HepG2 (cell line): ENCODE measurements at regions not wholly inside any gene's neighbourhood (a gene's known extent, or its start where the extent isn't known, plus 50 kb on each side); places are given as distances from the start of the nearest gene placed in this dataset.

Experiments
- ATAC-seq: fragments of 200-7000 bp; cut with Tn5 transposase; 3 replicates; pipeline ENCODE4 v1.9.1; 2020; ENCODE audit warnings: mild to moderate bottlenecking, moderate library complexity
- BruUV-seq: library from RNA; stranded (reverse); fragments of 400-500 nt; replicated peaks from 2 replicates; lab custom pipeline; 2021; lab: Mats Ljungman, UMichigan
- CTCF ChIA-PET: fragments of 300-600 bp; formaldehyde crosslinking; extraction: SDS; loops from one replicate; lab custom pipeline; 2021; ENCODE audit warnings: low total read pairs, inconsistent platforms, low intra/inter-chr PET ratio; lab: Yijun Ruan, JAX
- POLR2A ChIA-PET: fragments of 350-600 bp; sonication (Branson Sonifier 250); formaldehyde crosslinking; loops from one replicate; lab custom pipeline; 2020; ENCODE audit warnings: antibody characterized with exemption, inconsistent platforms; lab: Yijun Ruan, JAX
- DNase-seq: peaks from one replicate; pipeline ENCODE4 v3.0.0-alpha.2; 2015; ENCODE audit warnings: low spot score
- FAIRE-seq: peaks from 3 replicates; lab custom pipeline; 2011; peaks lifted over from hg19 to GRCh38; lab: Jason Lieb, UNC
- H2AFZ ChIP-seq: one replicate; pipeline ENCODE4 v1.6.1; 2011; ENCODE audit warnings: low read length, inconsistent platforms
- H3K27ac ChIP-seq: fragments of 300-600 bp; 3 replicates; pipeline ENCODE4 v1.8.0; 2011; ENCODE audit warnings: mixed run types, mild to moderate bottlenecking, mixed read lengths, low read length, inconsistent platforms; ENCODE audit not compliant: insufficient read depth; ENCODE audit errors: extremely low read length
- H3K27me3 ChIP-seq, 2 experiments: fragments of 200-600 bp in 1 of 2; 2 replicates in 1 of 2; 3 replicates in 1 of 2; pipeline versions ENCODE4 v1.6.0 to v1.8.0; 2011; ENCODE audit warnings: low read length in 2 of 2, mild to moderate bottlenecking in 2 of 2, moderate library complexity in 2 of 2, inconsistent platforms in 1 of 2; ENCODE audit not compliant: insufficient read depth in 2 of 2, control insufficient read depth in 1 of 2
- H3K36me3 ChIP-seq, 2 experiments: fragments of 200-600 bp in 1 of 2; replicated peaks in 1 of 2; 2 replicates in 1 of 2; 3 replicates in 1 of 2; pipeline versions ENCODE4 v1.5.1 to v1.8.0; 2011; ENCODE audit warnings: low read length in 2 of 2, inconsistent platforms in 1 of 2; ENCODE audit not compliant: insufficient read depth in 2 of 2, control insufficient read depth in 1 of 2
- H3K4me1 ChIP-seq: 2 replicates; pipeline ENCODE4 v1.5.1; 2012; ENCODE audit warnings: low read length, inconsistent platforms; ENCODE audit not compliant: insufficient read depth
- H3K4me2 ChIP-seq: 2 replicates; pipeline ENCODE4 v1.6.0; 2011; ENCODE audit warnings: low read depth, low read length, inconsistent platforms
- H3K4me3 ChIP-seq, 3 experiments: fragments of 200-600 bp in 1 of 3; sonication (generic), shearing (Covaris generic) in 1 of 3; replicated peaks in 1 of 3; 2 replicates each; pipeline ENCODE4 v1.5.1; 2011 to 2016; ENCODE audit warnings: low read length in 3 of 3, inconsistent platforms in 2 of 3, low read depth in 2 of 3, mild to moderate bottlenecking in 2 of 3, control low read depth in 1 of 3, mixed read lengths in 1 of 3; ENCODE audit not compliant: insufficient read depth in 1 of 3
- H3K79me2 ChIP-seq: one replicate; pipeline ENCODE4 v1.6.1; 2011; ENCODE audit warnings: low read length, inconsistent platforms; ENCODE audit not compliant: insufficient read depth
- H3K9ac ChIP-seq: 2 replicates; pipeline ENCODE4 v1.6.0; 2011; ENCODE audit warnings: mild to moderate bottlenecking, low read depth, low read length, inconsistent platforms; ENCODE audit not compliant: insufficient read depth
- H3K9me3 ChIP-seq: 2 replicates; pipeline ENCODE4 v1.5.1; 2012; ENCODE audit warnings: mild to moderate bottlenecking, low read length
- H4K20me1 ChIP-seq: 2 replicates; pipeline ENCODE4 v1.6.0; 2011; ENCODE audit warnings: inconsistent platforms, mild to moderate bottlenecking, low read length, moderate library complexity; ENCODE audit not compliant: insufficient read depth
- ATF5 ChIP-seq: sonication (generic); formaldehyde crosslinking; IDR thresholded peaks from 2 replicates; pipeline ENCODE4 v1.4.0; 2020; ENCODE audit warnings: mild to moderate bottlenecking, low read depth, missing genetic modification reagents
- BRD4 ChIP-seq: sonication (generic); formaldehyde crosslinking; IDR thresholded peaks from 2 replicates; pipeline ENCODE4 v1.4.0; 2020; ENCODE audit warnings: missing genetic modification reagents
- CBX1 ChIP-seq: IDR thresholded peaks from one replicate; pipeline ENCODE4 v1.6.1; 2016; ENCODE audit warnings: antibody characterized with exemption, low read depth
- HNRNPLL ChIP-seq: fragments of 200-400 bp; formaldehyde crosslinking; IDR thresholded peaks from 2 replicates; pipeline ENCODE4 v1.6.1; 2017; ENCODE audit warnings: mild to moderate bottlenecking, low read depth, low read length; ENCODE audit not compliant: poor library complexity, severe bottlenecking
- NR2F6 ChIP-seq, 2 experiments: IDR thresholded peaks; 2 replicates each; pipeline ENCODE4 v1.6.1; 2016; ENCODE audit warnings: antibody characterized with exemption in 1 of 2, mild to moderate bottlenecking in 1 of 2
- SIX4 ChIP-seq: sonication (generic); formaldehyde crosslinking; IDR thresholded peaks from 2 replicates; pipeline ENCODE4 v1.4.0; 2020; ENCODE audit warnings: missing genetic modification reagents
- SOX6 ChIP-seq, 2 experiments: fragments of 450-650 bp in 1 of 2; sonication (generic) in 1 of 2; formaldehyde crosslinking in 1 of 2; IDR thresholded peaks; 2 replicates each; pipeline versions ENCODE4 v1.4.0 to v1.6.1; 2017 to 2020; ENCODE audit warnings: antibody characterized with exemption in 1 of 2, mild to moderate bottlenecking in 1 of 2, missing genetic modification reagents in 1 of 2
- TEAD2 ChIP-seq: sonication (generic); formaldehyde crosslinking; IDR thresholded peaks from 2 replicates; pipeline ENCODE4 v1.9.0; 2021; ENCODE audit warnings: missing genetic modification reagents
- ZBTB10 ChIP-seq: sonication (generic); formaldehyde crosslinking; IDR thresholded peaks from 2 replicates; pipeline ENCODE4 v1.4.0; 2020; ENCODE audit warnings: missing genetic modification reagents, borderline replicate concordance
- ZNF7 ChIP-seq: IDR thresholded peaks from 2 replicates; pipeline ENCODE4 v1.6.1; 2016; ENCODE audit warnings: missing biosample characterization, missing genetic modification reagents
- ZSCAN22 ChIP-seq: sonication (generic); formaldehyde crosslinking; IDR thresholded peaks from 2 replicates; pipeline ENCODE4 v1.4.0; 2020; ENCODE audit warnings: mild to moderate bottlenecking, missing genetic modification reagents
- ZUFSP ChIP-seq: sonication (generic); formaldehyde crosslinking; IDR thresholded peaks from 2 replicates; pipeline ENCODE4 v1.9.0; 2021; ENCODE audit warnings: missing genetic modification reagents, mild to moderate bottlenecking, borderline replicate concordance
- WGBS: methylation state at CpG from one replicate; pipeline ENCODE4 v1.1.6; 2017; ENCODE audit warnings: low lambda C conversion rate; 5-methylcytosine and 5-hydroxymethylcytosine counted together
- in situ Hi-C: cut with HindIII; loops from 2 replicates; pipeline ENCODE4 v1.10.0; 2017; ENCODE audit warnings: low pct_unique_long_range_greater_than_20kb; ENCODE audit not compliant: extremely low pct_ligation_motif_present
- intact Hi-C: fragments of 100-400 bp; cut with micrococcal nuclease; formaldehyde crosslinking; loops from one replicate; pipeline ENCODE4 v1.10.0; 2022; ENCODE audit not compliant: unreplicated experiment

- H3K9ac ChIP-seq, result no peak overlapping the region
- no peak overlapping the region for H3K4me2 ChIP-seq
- H3K27me3 ChIP-seq, result no peaks in the 10 kb centered on the region; a peak in 1 of 5 replicates
- FAIRE-seq, result no peak
- ChIA-PET CTCF (no interaction called here), POLR2A (no interaction called here)
- 8% methylated on average over 3 of the region's 3 CpGs for WGBS
- TF ChIP-seq ATF5 (CRISPR knock-in tag) (no peak), NR2F6 (IDR thresholded peaks at IDR 0.05) (no peak), NR2F6 (CRISPR knock-in tag; IDR thresholded peaks at IDR 0.05) (no peak), ZUFSP (CRISPR knock-in tag) (no peak), HNRNPLL (no peak)
- H3K4me1 ChIP-seq, result no peaks in the 10 kb centered on the region
- in situ Hi-C loops, result no loop called here
- H3K79me2 ChIP-seq, result no peaks in the 10 kb centered on the region
- H3K27ac ChIP-seq, result no peak overlapping the region
- BruUV-seq, result no TSS peak
- no peak for ATAC-seq
- no peak overlapping the region for H3K4me3 ChIP-seq
- DNase-seq, result no peak
- H4K20me1 ChIP-seq, result no peaks in the 10 kb centered on the region
- H3K36me3 ChIP-seq, result no peaks in the 10 kb centered on the region
- peaks cover 37% of the 10 kb centered on the region; the same call in 1 of the 2 replicates for H3K9me3 ChIP-seq
- H2AFZ ChIP-seq, result no peak overlapping the region
- intact Hi-C loops, result no loop called here
These were observed 529.5 kb downstream of the TMTC2 start for GRCh38 chr12:83216230-83216629.

- no peaks in the 10 kb centered on the region for H3K36me3 ChIP-seq
- intact Hi-C loops (no loop called here), in situ Hi-C loops (no loop called here)
- H3K4me2 ChIP-seq, result no peak overlapping the region
- ATAC-seq (no peak), DNase-seq (no peak), FAIRE-seq (no peak)
- no peak overlapping the region for H2AFZ ChIP-seq
- H3K79me2 ChIP-seq, result no peaks in the 10 kb centered on the region
- no peak overlapping the region for H3K4me3 ChIP-seq
- no peaks in the 10 kb centered on the region for H4K20me1 ChIP-seq
- H3K27me3 ChIP-seq, result no peaks in the 10 kb centered on the region; a peak in 1 of 5 replicates
- ChIA-PET CTCF (no interaction called here), POLR2A (no interaction called here)
- no peaks in the 10 kb centered on the region for H3K4me1 ChIP-seq
- no peak overlapping the region for H3K9ac ChIP-seq
- no peak overlapping the region for H3K27ac ChIP-seq
- peaks cover 30% of the 10 kb centered on the region; the same call in 1 of the 2 replicates for H3K9me3 ChIP-seq
- TF ChIP-seq SOX6 (IDR thresholded peaks at IDR 0.05) (no peak), SOX6 (CRISPR knock-in tag; IDR thresholded peaks at IDR 0.05) (no peak), ZNF7 (CRISPR knock-in tag) (no peak), SIX4 (CRISPR knock-in tag) (no peak), ZSCAN22 (CRISPR knock-in tag) (no peak), ZBTB10 (no peak), TEAD2 (CRISPR knock-in tag) (no peak), CBX1 (no peak), BRD4 (CRISPR knock-in tag) (no peak)
- no TSS peak for BruUV-seq
- 0% methylated on average over 1 of the region's 1 CpG for WGBS
These were observed 527.5 kb downstream of the TMTC2 start for GRCh38 chr12:83214185-83214584.
